ENCODE measurements at regions not wholly inside any gene's neighbourhood (a gene's known extent, or its start where the extent isn't known, plus 50 kb on each side); places are given as distances from the start of the nearest gene placed in this dataset.

- no peak for TF ChIP-seq CTCF (IDR thresholded peaks at IDR 0.05; ENCODE audit: partially characterized antibody, unreplicated experiment)
- Mint-ChIP-seq H3K27me3 (ENCODE audit: unreplicated experiment) (no peaks in the 10 kb centered on the region), H3K36me3 (ENCODE audit: unreplicated experiment) (peaks cover 5% of the 10 kb centered on the region), H3K4me1 (ENCODE audit: low read depth, unreplicated experiment) (peaks cover 8% of the 10 kb centered on the region), H3K27ac (ENCODE audit: unreplicated experiment) (no peak overlapping the region), H3K9me3 (ENCODE audit: unreplicated experiment) (peaks cover 2% of the 10 kb centered on the region), H3K4me3 (ENCODE audit: unreplicated experiment) (no peak overlapping the region)
- no peak for DNase-seq
Measured at GRCh38 chr20:60820149-60820548, 431.9 kb upstream of the CDH4 start.

- TF ChIP-seq CTCF (IDR thresholded peaks at IDR 0.05; ENCODE audit: partially characterized antibody, unreplicated experiment), result no peak
- no peak for DNase-seq
- Mint-ChIP-seq H3K4me1 (ENCODE audit: low read depth, unreplicated experiment) (peaks cover 8% of the 10 kb centered on the region), H3K4me3 (ENCODE audit: unreplicated experiment) (no peak overlapping the region), H3K9me3 (ENCODE audit: unreplicated experiment) (peaks cover 2% of the 10 kb centered on the region), H3K36me3 (ENCODE audit: unreplicated experiment) (peaks cover 5% of the 10 kb centered on the region), H3K27ac (ENCODE audit: unreplicated experiment) (no peak overlapping the region), H3K27me3 (ENCODE audit: unreplicated experiment) (no peaks in the 10 kb centered on the region)
Measured at GRCh38 chr20:60820918-60821317, 431.1 kb upstream of the CDH4 start.

GRCh38 chr20:60822699-60823607 lies 429.1 kb upstream of the CDH4 start:
- no peaks in the 10 kb centered on the region for H3K9me3 Mint-ChIP-seq (ENCODE audit: unreplicated experiment)
- no peak for DNase-seq
- no peak for TF ChIP-seq CTCF (IDR thresholded peaks at IDR 0.05; ENCODE audit: partially characterized antibody, unreplicated experiment)
- no peak overlapping the region for H3K4me3 Mint-ChIP-seq (ENCODE audit: unreplicated experiment)
- H3K27me3 Mint-ChIP-seq (ENCODE audit: unreplicated experiment), result peaks cover 2% of the 10 kb centered on the region
- H3K4me1 Mint-ChIP-seq (ENCODE audit: low read depth, unreplicated experiment), result peaks cover 8% of the 10 kb centered on the region
- H3K27ac Mint-ChIP-seq (ENCODE audit: unreplicated experiment), result no peak overlapping the region
- H3K36me3 Mint-ChIP-seq (ENCODE audit: unreplicated experiment), result peaks cover under 1% of the 10 kb centered on the region

- DNase-seq, result no peak
- Mint-ChIP-seq H3K27me3 (ENCODE audit: unreplicated experiment) (no peaks in the 10 kb centered on the region), H3K4me1 (ENCODE audit: low read depth, unreplicated experiment) (no peaks in the 10 kb centered on the region), H3K27ac (ENCODE audit: unreplicated experiment) (no peak overlapping the region), H3K36me3 (ENCODE audit: unreplicated experiment) (no peaks in the 10 kb centered on the region), H3K4me3 (ENCODE audit: unreplicated experiment) (no peak overlapping the region), H3K9me3 (ENCODE audit: unreplicated experiment) (peaks cover 5% of the 10 kb centered on the region)
- no peak for TF ChIP-seq CTCF (IDR thresholded peaks at IDR 0.05; ENCODE audit: partially characterized antibody, unreplicated experiment)
Measured at GRCh38 chr20:60835876-60836275, 416.2 kb upstream of the CDH4 start.

- no peaks in the 10 kb centered on the region for H3K36me3 Mint-ChIP-seq (ENCODE audit: unreplicated experiment)
- no peak overlapping the region for H3K27ac Mint-ChIP-seq (ENCODE audit: unreplicated experiment)
- no peak for DNase-seq
- no peak for TF ChIP-seq CTCF (IDR thresholded peaks at IDR 0.05; ENCODE audit: partially characterized antibody, unreplicated experiment)
- H3K27me3 Mint-ChIP-seq (ENCODE audit: unreplicated experiment), result no peaks in the 10 kb centered on the region
- no peaks in the 10 kb centered on the region for H3K4me1 Mint-ChIP-seq (ENCODE audit: low read depth, unreplicated experiment)
- no peak overlapping the region for H3K4me3 Mint-ChIP-seq (ENCODE audit: unreplicated experiment)
- H3K9me3 Mint-ChIP-seq (ENCODE audit: unreplicated experiment), result peaks cover 5% of the 10 kb centered on the region
Measured at GRCh38 chr20:60837173-60837770, 414.8 kb upstream of the CDH4 start.
